ENCODE measurements at regions not wholly inside any gene's neighbourhood (a gene's known extent, or its start where the extent isn't known, plus 50 kb on each side); places are given as distances from the start of the nearest gene placed in this dataset.

- no peak for DNase-seq
Observed at GRCh38 chr20:24738981-24739633, 210.0 kb upstream of the CST7 start.

- DNase-seq, result no peak
Observed at GRCh38 chr20:24739746-24740145, 209.3 kb upstream of the CST7 start.

- DNase-seq, result no peak
Observed at GRCh38 chr20:24741493-24742072, 207.5 kb upstream of the CST7 start.

DNA sequence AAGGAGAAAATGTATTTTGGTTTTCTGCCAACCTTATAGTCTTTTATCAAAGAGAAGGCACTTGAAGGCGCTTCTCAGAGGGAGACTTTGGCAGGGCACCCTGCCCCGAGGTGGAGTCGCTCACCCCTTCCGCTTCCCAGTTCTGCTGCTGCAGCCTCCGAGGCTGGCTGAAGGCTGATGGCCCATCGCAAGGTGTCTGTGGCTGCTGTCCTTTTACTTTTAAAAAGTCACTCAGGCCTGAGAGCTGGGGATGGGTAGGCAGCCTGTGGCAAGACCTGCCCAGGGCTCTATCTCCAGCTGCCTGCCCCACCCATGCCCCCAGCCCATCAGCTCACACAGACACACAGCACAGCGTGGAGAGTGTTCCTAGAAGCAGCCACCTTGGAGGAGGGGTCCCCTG, 206.6 kb upstream of the CST7 start:
- DNase-seq, result no peak

DNA sequence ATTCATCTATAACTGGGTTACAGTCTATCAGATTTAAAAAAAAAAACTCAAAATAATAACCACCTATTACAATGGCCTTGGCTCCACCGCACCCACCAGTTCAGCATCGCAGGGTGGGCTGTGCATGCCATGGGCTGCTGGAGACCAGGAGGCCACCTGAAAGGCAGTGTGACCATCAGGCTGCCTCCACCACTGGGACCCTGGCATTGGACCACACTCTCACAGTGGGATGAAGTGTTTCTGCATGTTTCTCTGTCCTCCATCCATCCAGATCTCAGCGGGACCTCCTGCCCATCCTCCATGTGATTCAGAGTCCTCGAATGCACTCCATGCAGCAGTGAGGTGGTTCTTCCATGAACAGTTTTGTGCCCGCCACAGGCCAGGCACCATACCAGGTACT, 206.1 kb upstream of the CST7 start:
- DNase-seq, result no peak

GRCh38 chr20:24743641-24744040, 205.4 kb upstream of the CST7 start:
- no peak for DNase-seq

GRCh38 chr20:24744747-24745146, 204.3 kb upstream of the CST7 start:
- no peak for DNase-seq

DNA sequence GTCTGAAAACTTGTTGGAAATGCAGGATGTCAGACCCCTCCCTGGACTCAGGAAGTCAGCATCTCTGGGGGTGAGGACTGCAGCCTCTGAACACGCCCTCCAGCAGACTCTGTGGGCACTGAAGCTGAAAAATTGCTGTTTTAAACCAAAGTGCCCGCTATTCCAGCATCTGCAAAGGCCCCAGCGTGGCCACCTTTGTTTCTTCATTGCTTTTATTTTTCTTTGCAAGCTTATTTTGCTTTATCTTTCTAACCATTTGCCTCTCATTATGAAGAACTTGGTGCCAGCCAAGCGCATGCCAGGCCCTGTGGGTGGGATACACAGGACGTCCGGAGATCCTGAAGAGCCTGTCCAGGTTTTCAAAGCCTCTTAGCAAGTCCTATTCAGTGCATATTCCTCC, 203.9 kb upstream of the CST7 start:
- no peak for DNase-seq

GRCh38 chr20:24745617-24746350, 203.3 kb upstream of the CST7 start:
- no peak for DNase-seq

- DNase-seq, result no peak
Observed at GRCh38 chr20:24746351-24746685, 202.8 kb upstream of the CST7 start.

GRCh38 chr20:24747010-24747712, 201.9 kb upstream of the CST7 start:
- DNase-seq, result no peak

GRCh38 chr20:24747881-24748595, 201.0 kb upstream of the CST7 start:
- DNase-seq, result no peak

DNA sequence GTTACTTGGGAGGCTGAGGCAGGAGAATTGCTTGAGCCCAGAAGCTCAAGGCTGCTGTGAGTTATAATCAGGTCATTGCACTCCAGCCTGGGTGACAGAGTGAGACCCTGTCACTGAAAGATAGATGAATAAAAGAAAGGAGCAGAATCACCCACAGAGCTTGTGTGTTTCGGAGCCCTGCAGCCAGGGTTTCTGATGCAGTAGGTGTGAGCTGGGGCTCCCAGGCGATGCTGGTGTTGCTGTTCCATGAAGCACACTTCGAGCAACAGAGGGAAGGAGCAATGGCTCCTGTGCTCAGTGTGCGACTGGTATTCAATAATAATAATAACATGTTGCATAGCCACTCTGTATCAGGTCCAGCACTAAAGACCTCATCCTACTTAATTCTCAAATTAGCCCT, 197.5 kb upstream of the CST7 start:
- no peak for DNase-seq

DNA sequence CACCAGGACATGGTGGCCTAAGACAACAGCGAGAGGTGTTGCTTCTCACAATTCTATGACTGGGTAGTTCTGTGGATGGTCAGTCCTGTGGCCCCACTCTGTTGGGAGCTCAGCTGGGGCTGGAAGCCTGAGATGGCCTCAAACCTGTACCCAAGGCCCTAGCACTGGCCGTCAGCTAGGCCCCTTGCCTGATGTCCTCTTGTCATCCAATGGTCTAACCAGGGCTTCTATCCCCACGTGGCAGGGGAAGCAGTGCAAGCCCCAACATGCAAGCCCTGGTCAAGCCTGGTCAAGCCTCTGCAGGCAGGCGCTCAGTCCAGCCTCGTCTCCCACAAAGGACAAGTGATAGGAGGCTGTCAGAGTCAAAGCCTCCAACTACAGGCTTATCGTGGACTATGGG, 196.5 kb upstream of the CST7 start:
- no peak for DNase-seq

GRCh38 chr20:24753130-24753529, 195.9 kb upstream of the CST7 start:
- no peak for DNase-seq

GRCh38 chr20:24754691-24755090, 194.4 kb upstream of the CST7 start:
- no peak for DNase-seq

DNA sequence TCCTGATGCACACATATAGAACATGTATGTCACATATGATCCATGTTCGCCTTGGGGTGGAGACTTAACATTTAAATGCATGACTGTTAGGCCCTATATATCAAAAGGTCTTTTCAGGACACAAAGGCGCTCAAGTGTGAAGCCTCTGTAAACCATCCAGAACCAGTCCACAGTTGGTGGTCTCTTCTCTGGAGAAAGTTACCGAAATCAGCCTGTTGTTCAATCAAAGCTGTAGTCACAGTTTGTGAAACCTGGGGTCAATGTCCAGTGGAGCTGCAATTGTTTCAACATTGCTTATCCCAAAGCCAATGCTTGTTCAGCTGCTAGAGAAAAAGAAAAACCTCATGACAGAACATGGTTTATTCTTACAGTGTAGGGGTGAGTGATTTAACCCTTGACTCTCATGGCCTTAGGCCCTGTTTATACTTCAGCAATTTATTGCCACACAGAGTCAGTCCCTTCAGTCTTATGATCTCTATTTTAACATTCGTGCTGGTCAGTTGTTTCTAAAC, 193.6 kb upstream of the CST7 start:
- no peak for DNase-seq

- DNase-seq, result no peak
Observed at GRCh38 chr20:24756292-24757025, 192.6 kb upstream of the CST7 start.

- no peak for DNase-seq
Observed at GRCh38 chr20:24761220-24762065, 187.6 kb upstream of the CST7 start.

DNA sequence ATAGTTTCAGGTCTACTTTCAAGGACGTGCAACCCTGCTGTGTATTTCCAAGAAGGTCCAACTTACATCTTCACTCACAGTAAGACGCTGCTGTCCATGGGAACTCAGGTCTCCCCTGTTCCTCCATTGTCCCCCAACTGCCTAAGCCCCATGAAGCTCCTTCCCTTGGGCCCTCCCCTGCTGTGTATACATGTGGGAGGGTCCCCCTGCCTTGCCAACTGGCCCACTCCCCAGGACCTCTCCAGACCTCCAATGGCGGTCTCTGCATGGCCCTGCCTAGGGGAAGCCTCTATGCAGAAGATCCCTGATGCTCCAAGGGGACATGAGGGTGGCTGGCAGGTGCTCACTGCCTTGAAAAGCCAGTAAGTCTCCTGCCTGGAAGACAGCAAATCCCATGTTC, 186.7 kb upstream of the CST7 start:
- DNase-seq, result no peak

- no peak for DNase-seq
Observed at GRCh38 chr20:24762791-24763350, 186.2 kb upstream of the CST7 start.

Measured in KG1 (cell line).